ENCODE measurements at regions not wholly inside any gene's neighbourhood (a gene's known extent, or its start where the extent isn't known, plus 50 kb on each side); places are given as distances from the start of the nearest gene placed in this dataset.

DNA sequence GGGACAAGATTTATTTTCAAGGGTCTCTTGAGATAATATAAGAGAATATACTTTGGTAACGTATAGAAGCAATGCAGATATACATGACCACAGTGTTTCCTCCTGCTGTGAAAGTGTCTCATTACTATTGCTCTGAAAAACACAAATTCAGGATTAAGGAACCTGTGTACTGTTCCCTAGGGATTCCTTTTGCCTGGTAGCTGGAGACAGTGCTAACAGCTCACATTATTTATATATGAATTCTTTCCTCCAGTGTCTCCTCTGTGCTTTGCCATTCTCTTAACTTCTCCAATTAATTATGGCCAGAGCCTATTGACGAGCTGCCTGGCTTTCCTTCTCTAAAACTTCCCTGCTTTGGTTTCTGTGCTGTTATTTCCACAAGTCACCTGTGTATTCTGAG, 235.4 kb downstream of the OTOL1 start:
- TF ChIP-seq CTCF (conservative IDR thresholded peaks at IDR 0.05; ENCODE audit: low read length) (no peak), EZH2phosphoT487 (IDR thresholded peaks at IDR 0.05; ENCODE audit: borderline replicate concordance) (no peak)

Data from Loucy (cell line).